ENCODE measurements at regions not wholly inside any gene's neighbourhood (a gene's known extent, or its start where the extent isn't known, plus 50 kb on each side); places are given as distances from the start of the nearest gene placed in this dataset.

- H3K9me3 Mint-ChIP-seq = peaks cover 3% of the 10 kb centered on the region
- Histone ChIP-seq H3K27ac (ENCODE audit: low read depth, low read length) (no peak overlapping the region), H3K4me3 (ENCODE audit: low read length) (no peak overlapping the region), H3K4me1 (ENCODE audit: control insufficient read depth, insufficient read depth, low read length) (peaks cover 3% of the 10 kb centered on the region), H3K36me3 (ENCODE audit: control insufficient read depth, insufficient read depth, low read length) (no peaks in the 10 kb centered on the region), H3K9me3 (ENCODE audit: control insufficient read depth, low read length) (no peaks in the 10 kb centered on the region), H3K9ac (ENCODE audit: extremely low read depth, low read length, poor library complexity, severe bottlenecking) (no peak overlapping the region), H3K27me3 (ENCODE audit: control insufficient read depth, insufficient read depth, low read length, poor library complexity, severe bottlenecking) (no peaks in the 10 kb centered on the region)
- DNase-seq = no peak
- H3K27me3 Mint-ChIP-seq (ENCODE audit: insufficient read depth) = no peaks in the 10 kb centered on the region
- no peak overlapping the region for H3K27ac Mint-ChIP-seq
- no peaks in the 10 kb centered on the region for H3K36me3 Mint-ChIP-seq (ENCODE audit: low read depth)
- H3K4me1 Mint-ChIP-seq = peaks cover 32% of the 10 kb centered on the region
- H3K4me3 Mint-ChIP-seq = no peak overlapping the region
- 85 to 90% methylated on average over 3 of the region's 3 CpGs for WGBS, 2 experiments (ENCODE audit: insufficient coverage in 1 of 2, insufficient read length in 1 of 2)
- TF ChIP-seq CTCF (conservative IDR thresholded peaks at IDR 0.05) = no peak
Observed at GRCh38 chr5:34494111-34494755, 161.9 kb upstream of the RAI14 start.

- Histone ChIP-seq H3K9me3 (ENCODE audit: control insufficient read depth, low read length) (no peaks in the 10 kb centered on the region), H3K9ac (ENCODE audit: extremely low read depth, low read length, poor library complexity, severe bottlenecking) (no peak overlapping the region), H3K36me3 (ENCODE audit: control insufficient read depth, insufficient read depth, low read length) (no peaks in the 10 kb centered on the region), H3K27ac (ENCODE audit: low read depth, low read length) (no peak overlapping the region), H3K4me3 (ENCODE audit: low read length) (no peak overlapping the region), H3K4me1 (ENCODE audit: control insufficient read depth, insufficient read depth, low read length) (peaks cover 2% of the 10 kb centered on the region), H3K27me3 (ENCODE audit: control insufficient read depth, insufficient read depth, low read length, poor library complexity, severe bottlenecking) (no peaks in the 10 kb centered on the region)
- no peak overlapping the region for H3K4me3 Mint-ChIP-seq
- WGBS, 2 experiments (ENCODE audit: insufficient coverage in 1 of 2, insufficient read length in 1 of 2) = 85 to 100% methylated on average over 1 to 4 of the region's 4 CpGs
- no peaks in the 10 kb centered on the region for H3K27me3 Mint-ChIP-seq (ENCODE audit: insufficient read depth)
- H3K27ac Mint-ChIP-seq = no peak overlapping the region
- peaks cover 3% of the 10 kb centered on the region for H3K9me3 Mint-ChIP-seq
- no peak for DNase-seq
- H3K4me1 Mint-ChIP-seq = peaks cover 28% of the 10 kb centered on the region
- H3K36me3 Mint-ChIP-seq (ENCODE audit: low read depth) = no peaks in the 10 kb centered on the region
- TF ChIP-seq CTCF (conservative IDR thresholded peaks at IDR 0.05) = no peak
Observed at GRCh38 chr5:34495178-34495577, 160.9 kb upstream of the RAI14 start.

GRCh38 chr5:34496260-34496691, 159.9 kb upstream of the RAI14 start:
- TF ChIP-seq CTCF (conservative IDR thresholded peaks at IDR 0.05) = peak; percentile 59
- peak; percentile 67 for DNase-seq
- no peak overlapping the region for H3K4me3 ChIP-seq (ENCODE audit: low read length)
- H3K36me3 Mint-ChIP-seq (ENCODE audit: low read depth) = no peaks in the 10 kb centered on the region
- H3K4me1 ChIP-seq (ENCODE audit: control insufficient read depth, insufficient read depth, low read length) = no peaks in the 10 kb centered on the region
- H3K36me3 ChIP-seq (ENCODE audit: control insufficient read depth, insufficient read depth, low read length) = no peaks in the 10 kb centered on the region
- H3K27ac ChIP-seq (ENCODE audit: low read depth, low read length) = no peak overlapping the region
- peaks cover 3% of the 10 kb centered on the region for H3K9me3 Mint-ChIP-seq
- no peak overlapping the region for H3K9ac ChIP-seq (ENCODE audit: extremely low read depth, low read length, poor library complexity, severe bottlenecking)
- no peak overlapping the region for H3K4me3 Mint-ChIP-seq
- H3K27me3 Mint-ChIP-seq (ENCODE audit: insufficient read depth) = no peaks in the 10 kb centered on the region
- H3K9me3 ChIP-seq (ENCODE audit: control insufficient read depth, low read length) = no peaks in the 10 kb centered on the region
- WGBS, 2 experiments (ENCODE audit: insufficient coverage in 1 of 2, insufficient read length in 1 of 2) = 79 to 94% methylated on average over 7 to 13 of the region's 13 CpGs
- H3K27ac Mint-ChIP-seq = no peak overlapping the region
- H3K4me1 Mint-ChIP-seq = peaks cover 19% of the 10 kb centered on the region
- H3K27me3 ChIP-seq (ENCODE audit: control insufficient read depth, insufficient read depth, low read length, poor library complexity, severe bottlenecking) = no peaks in the 10 kb centered on the region

Data from endodermal cell (in vitro differentiated cells).